ENCODE measurements at regions not wholly inside any gene's neighbourhood (a gene's known extent, or its start where the extent isn't known, plus 50 kb on each side); places are given as distances from the start of the nearest gene placed in this dataset.

- H3K27me3 ChIP-seq (ENCODE audit: control insufficient read depth, insufficient read depth, low read length), result no peaks in the 10 kb centered on the region
- Mint-ChIP-seq H3K27ac (peak overlapping the region in 1 of 3 donors; percentile 22), H3K4me1 (no peaks in the 10 kb centered on the region), H3K36me3 (no peaks in the 10 kb centered on the region), H3K9me3 (peaks cover 2 to 13% (median 7%) of the 10 kb centered on the region in 7 donors), H3K27me3 (no peaks in the 10 kb centered on the region), H3K4me3 (no peak overlapping the region)
- no peak overlapping the region for H3K27ac ChIP-seq (ENCODE audit: insufficient read depth, low read length, poor library complexity, severe bottlenecking)
- DNase-seq (no peak), ATAC-seq (ENCODE audit: low read depth in 2 of 2) (no peak)
- no peaks in the 10 kb centered on the region for H3K36me3 ChIP-seq (ENCODE audit: control insufficient read depth, insufficient read depth, low read length)
- H3K4me1 ChIP-seq (ENCODE audit: control insufficient read depth, insufficient read depth, low read length, poor library complexity, severe bottlenecking), result no peaks in the 10 kb centered on the region
- peaks cover 0 to 3% of the 10 kb centered on the region in 2 experiments for H3K9me3 ChIP-seq (ENCODE audit: control insufficient read depth in 2 of 2, low read length in 2 of 2)
- H3K4me3 ChIP-seq (ENCODE audit: low read depth, low read length), result no peak overlapping the region
Observed at GRCh38 chr7:94748376-94748775, 92.4 kb upstream of the SGCE start.

DNA sequence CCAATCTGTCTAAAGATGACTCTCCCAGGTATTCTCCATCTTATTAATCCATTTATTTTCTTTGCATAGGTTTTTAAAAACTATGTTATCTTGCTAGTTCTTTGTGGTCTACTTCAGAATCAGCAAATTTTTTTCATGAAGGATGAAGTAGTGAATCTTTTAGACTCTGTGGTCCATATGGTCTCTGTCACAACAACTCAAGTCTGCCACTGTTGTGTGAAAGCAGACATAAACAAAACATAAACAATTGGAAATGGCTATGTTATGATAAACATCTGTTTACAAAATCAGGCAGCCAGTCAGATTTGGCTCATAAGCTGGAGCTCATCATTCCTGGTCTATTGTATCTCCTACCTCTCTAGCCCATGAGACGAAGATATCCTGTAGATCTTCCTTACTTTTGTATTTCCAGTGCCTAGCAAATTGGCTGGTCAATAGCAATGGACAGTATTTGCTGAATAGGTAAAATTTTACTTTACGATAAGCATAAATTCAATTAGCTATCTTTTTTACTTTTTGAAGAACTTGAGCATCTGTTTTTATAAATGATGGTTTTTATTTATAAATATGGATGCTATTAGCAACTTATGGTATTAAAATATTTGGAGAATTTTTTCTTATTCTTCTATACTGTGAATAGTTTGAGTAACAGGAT is 104.6 kb upstream of the SGCE start:
- Mint-ChIP-seq H3K27me3 (no peaks in the 10 kb centered on the region), H3K4me3 (no peak overlapping the region), H3K36me3 (no peaks in the 10 kb centered on the region), H3K9me3 (peaks cover 0 to 6% (median 2%) of the 10 kb centered on the region in 7 donors), H3K4me1 (no peaks in the 10 kb centered on the region), H3K27ac (no peak overlapping the region)
- Histone ChIP-seq H3K4me1 (ENCODE audit: control insufficient read depth, insufficient read depth, low read length, poor library complexity, severe bottlenecking) (no peaks in the 10 kb centered on the region), H3K27me3 (ENCODE audit: control insufficient read depth, insufficient read depth, low read length) (no peaks in the 10 kb centered on the region), H3K9me3 (ENCODE audit: control insufficient read depth in 2 of 2, low read length in 2 of 2) (no peaks in the 10 kb centered on the region), H3K27ac (ENCODE audit: insufficient read depth, low read length, poor library complexity, severe bottlenecking) (no peak overlapping the region), H3K4me3 (ENCODE audit: low read depth, low read length) (no peak overlapping the region), H3K36me3 (ENCODE audit: control insufficient read depth, insufficient read depth, low read length) (no peaks in the 10 kb centered on the region)
- ATAC-seq (ENCODE audit: low read depth in 2 of 2) (no peak), DNase-seq (no peak)

DNA sequence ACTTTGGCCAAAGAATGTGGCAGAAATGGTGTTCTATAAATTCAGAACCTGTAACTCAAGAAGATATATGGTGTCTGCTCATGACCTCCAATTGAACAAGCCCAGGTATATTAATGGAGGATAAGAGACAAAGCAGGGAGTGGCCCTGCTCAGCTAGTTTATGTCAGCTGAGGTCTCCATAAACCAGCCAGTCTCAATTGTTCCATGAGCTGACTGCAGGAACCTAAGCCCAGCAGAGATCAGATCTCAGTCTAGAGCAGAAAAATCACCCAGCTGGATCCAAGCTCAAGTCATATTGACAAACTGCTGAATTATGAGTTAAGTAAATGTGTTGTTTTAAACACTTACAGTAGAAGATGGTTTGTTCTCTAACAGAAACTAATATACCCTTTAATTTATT is 105.5 kb upstream of the SGCE start:
- ATAC-seq (ENCODE audit: low read depth in 2 of 2), result no peak
- Mint-ChIP-seq H3K36me3 (no peaks in the 10 kb centered on the region), H3K4me3 (no peak overlapping the region), H3K27ac (no peak overlapping the region), H3K4me1 (no peaks in the 10 kb centered on the region), H3K9me3 (peaks cover 0 to 5% (median 2%) of the 10 kb centered on the region in 7 donors), H3K27me3 (no peaks in the 10 kb centered on the region)
- H3K4me1 ChIP-seq (ENCODE audit: control insufficient read depth, insufficient read depth, low read length, poor library complexity, severe bottlenecking), result no peaks in the 10 kb centered on the region
- H3K27me3 ChIP-seq (ENCODE audit: control insufficient read depth, insufficient read depth, low read length), result no peaks in the 10 kb centered on the region
- H3K36me3 ChIP-seq (ENCODE audit: control insufficient read depth, insufficient read depth, low read length), result no peaks in the 10 kb centered on the region
- H3K4me3 ChIP-seq (ENCODE audit: low read depth, low read length), result no peak overlapping the region
- no peak overlapping the region for H3K27ac ChIP-seq (ENCODE audit: insufficient read depth, low read length, poor library complexity, severe bottlenecking)
- no peak for DNase-seq
- no peaks in the 10 kb centered on the region for H3K9me3 ChIP-seq (ENCODE audit: control insufficient read depth in 2 of 2, low read length in 2 of 2)

- no peak overlapping the region for H3K27ac ChIP-seq (ENCODE audit: insufficient read depth, low read length, poor library complexity, severe bottlenecking)
- H3K36me3 ChIP-seq (ENCODE audit: control insufficient read depth, insufficient read depth, low read length), result no peaks in the 10 kb centered on the region
- H3K4me1 ChIP-seq (ENCODE audit: control insufficient read depth, insufficient read depth, low read length, poor library complexity, severe bottlenecking), result no peaks in the 10 kb centered on the region
- Mint-ChIP-seq H3K4me1 (no peaks in the 10 kb centered on the region), H3K9me3 (peaks cover 0 to 5% (median 2%) of the 10 kb centered on the region in 7 donors), H3K27ac (no peak overlapping the region), H3K27me3 (no peaks in the 10 kb centered on the region), H3K4me3 (no peak overlapping the region), H3K36me3 (no peaks in the 10 kb centered on the region)
- ATAC-seq (ENCODE audit: low read depth in 2 of 2), result no peak
- H3K27me3 ChIP-seq (ENCODE audit: control insufficient read depth, insufficient read depth, low read length), result no peaks in the 10 kb centered on the region
- no peaks in the 10 kb centered on the region for H3K9me3 ChIP-seq (ENCODE audit: control insufficient read depth in 2 of 2, low read length in 2 of 2)
- DNase-seq, result no peak
- H3K4me3 ChIP-seq (ENCODE audit: low read depth, low read length), result no peak overlapping the region
Observed at GRCh38 chr7:94763268-94763667, 107.3 kb upstream of the SGCE start.

DNA sequence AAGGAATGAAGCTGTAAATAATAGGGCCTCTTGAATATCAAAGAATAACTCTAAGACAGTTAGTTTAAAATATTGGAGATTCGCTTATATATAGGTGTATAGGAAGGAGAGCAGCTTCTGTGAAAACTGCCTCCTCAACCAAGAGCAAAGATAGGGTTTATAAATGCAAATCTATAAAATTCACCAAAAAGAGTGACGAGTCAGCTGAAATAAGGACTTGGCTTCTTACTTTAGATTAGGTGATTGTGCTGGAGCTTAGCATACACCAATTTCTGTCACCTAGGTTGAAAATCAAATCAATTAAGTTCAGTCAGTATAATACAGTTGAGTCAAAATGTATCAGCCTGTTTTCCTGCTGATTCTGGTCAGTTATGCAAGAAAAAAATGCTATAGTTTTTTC is 113.8 kb upstream of the SGCE start:
- peaks cover 0 to 6% (median 2%) of the 10 kb centered on the region in 7 donors for H3K9me3 Mint-ChIP-seq
- H3K27ac ChIP-seq (ENCODE audit: insufficient read depth, low read length, poor library complexity, severe bottlenecking), result no peak overlapping the region
- no peaks in the 10 kb centered on the region for H3K4me1 Mint-ChIP-seq
- no peaks in the 10 kb centered on the region for H3K27me3 Mint-ChIP-seq
- H3K36me3 Mint-ChIP-seq, result no peaks in the 10 kb centered on the region
- no peaks in the 10 kb centered on the region for H3K27me3 ChIP-seq (ENCODE audit: control insufficient read depth, insufficient read depth, low read length)
- ATAC-seq (ENCODE audit: low read depth in 2 of 2), result no peak
- H3K4me1 ChIP-seq (ENCODE audit: control insufficient read depth, insufficient read depth, low read length, poor library complexity, severe bottlenecking), result no peaks in the 10 kb centered on the region
- no peak overlapping the region for H3K27ac Mint-ChIP-seq
- DNase-seq, result no peak
- H3K4me3 Mint-ChIP-seq, result no peak overlapping the region
- H3K9me3 ChIP-seq (ENCODE audit: control insufficient read depth in 2 of 2, low read length in 2 of 2), result no peaks in the 10 kb centered on the region
- no peak overlapping the region for H3K4me3 ChIP-seq (ENCODE audit: low read depth, low read length)
- H3K36me3 ChIP-seq (ENCODE audit: control insufficient read depth, insufficient read depth, low read length), result no peaks in the 10 kb centered on the region

DNA sequence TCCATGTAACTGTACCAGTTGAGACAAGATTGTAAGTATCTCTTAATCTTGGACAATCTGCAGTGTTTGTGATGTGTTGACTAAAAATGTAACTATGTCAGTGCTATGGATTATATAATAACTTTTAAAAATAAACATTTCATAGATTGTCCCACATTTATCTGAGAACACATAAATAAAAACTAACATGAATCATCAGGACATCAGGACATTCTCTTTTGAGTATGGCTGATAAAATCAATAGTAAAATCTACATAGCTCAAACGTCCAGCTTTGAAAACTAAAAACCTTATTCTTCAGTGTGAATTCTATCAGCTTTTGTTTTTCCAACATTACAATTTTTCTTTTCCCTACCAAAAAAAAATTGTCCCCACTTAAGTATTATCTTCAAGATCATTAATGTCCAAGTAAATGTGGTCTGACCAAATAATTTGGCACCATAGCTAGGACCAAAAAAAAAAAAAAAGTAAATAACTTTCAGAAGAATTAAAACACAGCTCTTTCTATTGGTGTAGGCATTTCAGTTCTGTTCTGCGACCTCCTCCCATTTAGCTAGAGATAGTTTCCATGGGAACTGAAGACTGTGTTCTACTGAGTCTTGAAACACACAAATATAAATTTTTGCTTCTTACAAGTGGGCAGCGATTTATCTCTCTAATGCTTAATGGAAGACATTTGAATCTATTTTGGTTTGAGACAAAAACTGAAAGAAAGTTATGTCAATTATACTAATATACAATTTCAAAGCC is 123.0 kb upstream of the SGCE start:
- no peaks in the 10 kb centered on the region for H3K36me3 ChIP-seq (ENCODE audit: control insufficient read depth, insufficient read depth, low read length)
- no peaks in the 10 kb centered on the region for H3K27me3 ChIP-seq (ENCODE audit: control insufficient read depth, insufficient read depth, low read length)
- Mint-ChIP-seq H3K27ac (no peak overlapping the region), H3K36me3 (no peaks in the 10 kb centered on the region), H3K9me3 (peaks cover 0 to 6% (median 2%) of the 10 kb centered on the region in 7 donors), H3K4me1 (no peaks in the 10 kb centered on the region), H3K4me3 (peak overlapping the region in 1 of 4 donors; percentile 44), H3K27me3 (no peaks in the 10 kb centered on the region)
- no peak overlapping the region for H3K4me3 ChIP-seq (ENCODE audit: low read depth, low read length)
- no peaks in the 10 kb centered on the region for H3K9me3 ChIP-seq (ENCODE audit: control insufficient read depth in 2 of 2, low read length in 2 of 2)
- H3K27ac ChIP-seq (ENCODE audit: insufficient read depth, low read length, poor library complexity, severe bottlenecking), result no peak overlapping the region
- ATAC-seq (ENCODE audit: low read depth in 2 of 2) (no peak), DNase-seq (no peak)
- H3K4me1 ChIP-seq (ENCODE audit: control insufficient read depth, insufficient read depth, low read length, poor library complexity, severe bottlenecking), result no peaks in the 10 kb centered on the region

- H3K9me3 ChIP-seq (ENCODE audit: control insufficient read depth in 2 of 2, low read length in 2 of 2), result no peaks in the 10 kb centered on the region
- Mint-ChIP-seq H3K4me1 (no peaks in the 10 kb centered on the region), H3K36me3 (no peaks in the 10 kb centered on the region), H3K4me3 (no peak overlapping the region), H3K9me3 (peaks cover 0 to 6% (median 2%) of the 10 kb centered on the region in 7 donors), H3K27me3 (no peaks in the 10 kb centered on the region), H3K27ac (no peak overlapping the region)
- H3K27me3 ChIP-seq (ENCODE audit: control insufficient read depth, insufficient read depth, low read length), result no peaks in the 10 kb centered on the region
- no peak overlapping the region for H3K27ac ChIP-seq (ENCODE audit: insufficient read depth, low read length, poor library complexity, severe bottlenecking)
- H3K36me3 ChIP-seq (ENCODE audit: control insufficient read depth, insufficient read depth, low read length), result no peaks in the 10 kb centered on the region
- H3K4me1 ChIP-seq (ENCODE audit: control insufficient read depth, insufficient read depth, low read length, poor library complexity, severe bottlenecking), result no peaks in the 10 kb centered on the region
- ATAC-seq (ENCODE audit: low read depth in 2 of 2) (no peak), DNase-seq (no peak)
- H3K4me3 ChIP-seq (ENCODE audit: low read depth, low read length), result no peak overlapping the region
Observed at GRCh38 chr7:94779861-94780260, 123.9 kb upstream of the SGCE start.

DNA sequence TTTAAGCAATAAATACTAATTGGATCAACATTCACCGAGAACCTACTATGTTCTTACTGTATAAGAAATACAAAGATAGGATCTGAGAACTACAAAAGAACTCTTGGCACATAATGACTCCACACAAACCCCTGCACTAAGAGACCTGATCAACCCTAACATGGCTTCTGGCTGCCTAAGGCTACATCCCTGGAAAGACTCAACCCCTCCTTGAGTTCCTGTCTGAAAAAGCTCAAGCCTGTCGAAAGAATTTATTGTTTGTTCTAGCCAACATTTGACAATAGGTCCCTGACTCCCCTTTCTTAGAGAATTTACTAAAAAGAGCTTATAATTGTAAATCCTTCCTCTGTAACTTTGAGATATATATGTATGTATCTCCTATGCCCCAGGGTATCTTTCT is 125.3 kb upstream of the SGCE start:
- Histone ChIP-seq H3K36me3 (ENCODE audit: control insufficient read depth, insufficient read depth, low read length) (no peaks in the 10 kb centered on the region), H3K9me3 (ENCODE audit: control insufficient read depth in 2 of 2, low read length in 2 of 2) (no peaks in the 10 kb centered on the region), H3K27ac (ENCODE audit: insufficient read depth, low read length, poor library complexity, severe bottlenecking) (no peak overlapping the region), H3K27me3 (ENCODE audit: control insufficient read depth, insufficient read depth, low read length) (no peaks in the 10 kb centered on the region), H3K4me3 (ENCODE audit: low read depth, low read length) (no peak overlapping the region), H3K4me1 (ENCODE audit: control insufficient read depth, insufficient read depth, low read length, poor library complexity, severe bottlenecking) (no peaks in the 10 kb centered on the region)
- Mint-ChIP-seq H3K27me3 (no peaks in the 10 kb centered on the region), H3K4me1 (no peaks in the 10 kb centered on the region), H3K4me3 (no peak overlapping the region), H3K27ac (no peak overlapping the region), H3K36me3 (no peaks in the 10 kb centered on the region), H3K9me3 (peaks cover 0 to 8% (median 3%) of the 10 kb centered on the region in 7 donors)
- ATAC-seq (ENCODE audit: low read depth in 2 of 2), result no peak
- DNase-seq, result no peak
